Fibroblast of peridontal ligament (primary cell): ENCODE measurements at regions not wholly inside any gene's neighbourhood (a gene's known extent, or its start where the extent isn't known, plus 50 kb on each side); places are given as distances from the start of the nearest gene placed in this dataset.
A peak's percentile ranks its signal among the peaks of the same experiment; 100 is the strongest.
"Not testable (repeated sequence)": the region's sequence is repeated elsewhere in the genome, so short reads cannot be mapped to it uniquely, and the experiment has no call there.

Source experiments
- DNase-seq: peaks from one replicate; pipeline ENCODE4 v3.0.0-alpha.2; 2010; ENCODE audit errors: extremely low read depth

- DNase-seq: peak; percentile 27
These were observed 184.7 kb upstream of the TTC14 start for GRCh38 chr3:180417241-180417640.

DNA sequence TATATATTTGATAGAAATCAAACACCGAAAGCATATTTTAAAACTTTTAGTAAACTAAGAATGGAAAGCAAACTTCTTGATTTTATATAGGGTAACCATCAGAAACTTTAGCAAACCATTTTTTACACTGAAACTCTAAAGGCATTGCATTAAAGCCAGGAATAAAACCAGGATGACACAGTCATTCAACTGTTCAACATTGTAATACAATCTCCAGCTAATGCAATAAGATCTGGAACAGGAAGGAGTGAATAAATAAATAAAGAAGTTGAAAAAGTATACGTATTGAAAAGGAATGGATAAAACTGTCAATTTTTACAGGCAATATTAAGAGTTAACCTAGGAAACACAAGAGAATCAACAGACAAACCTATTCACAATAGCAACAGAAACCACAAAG is 181.9 kb upstream of the TTC14 start:
- DNase-seq: peak; percentile 24

GRCh38 chr3:180420804-180421203 is 181.2 kb upstream of the TTC14 start:
- no peak for DNase-seq

DNA sequence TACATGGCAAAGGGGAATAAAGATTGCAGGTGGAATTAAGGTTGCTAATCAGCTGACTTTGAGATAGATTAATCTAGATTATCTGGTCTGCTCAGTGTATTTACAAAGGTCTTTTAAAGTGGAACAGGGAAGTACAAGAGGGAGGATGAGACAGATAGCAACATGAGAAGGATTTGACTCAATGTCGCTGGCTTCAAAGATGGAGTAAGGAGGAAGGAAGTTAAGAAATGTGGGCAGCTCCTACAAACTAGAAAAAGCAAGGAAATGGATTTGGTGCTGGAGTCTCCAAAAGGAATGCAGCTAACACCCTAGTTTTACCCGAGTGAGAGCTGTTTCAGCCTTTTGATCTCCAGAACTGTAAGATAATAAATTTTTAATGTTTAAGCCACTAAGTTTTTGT is 180.7 kb upstream of the TTC14 start:
- DNase-seq: no peak

DNA sequence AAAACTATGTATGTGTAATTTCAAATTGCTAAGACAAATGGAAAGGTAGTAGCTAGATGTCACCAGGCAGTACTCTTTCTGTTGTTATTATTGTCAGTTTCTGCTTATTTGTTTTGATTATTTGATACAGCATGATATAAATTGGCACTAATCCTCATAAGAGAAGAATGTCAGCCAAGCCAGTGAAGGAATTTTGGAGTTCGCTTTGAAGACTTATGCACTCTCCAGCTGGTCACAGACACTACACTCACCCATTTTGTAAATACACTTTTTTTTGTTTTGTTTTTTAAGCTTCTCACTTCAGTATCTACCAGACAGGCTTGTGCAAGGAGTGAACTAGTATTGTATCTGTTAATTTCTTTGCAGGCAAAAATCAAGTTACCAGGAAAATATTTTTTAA is 180.2 kb upstream of the TTC14 start:
- DNase-seq: no peak

GRCh38 chr3:180424305-180424704 is 177.7 kb upstream of the TTC14 start:
- not testable (repeated sequence) for DNase-seq

GRCh38 chr3:180430896-180431295 is 171.1 kb upstream of the TTC14 start:
- no peak for DNase-seq

GRCh38 chr3:180433152-180433551 is 168.8 kb upstream of the TTC14 start:
- peak; percentile 41 for DNase-seq

GRCh38 chr3:180447136-180447535 is 154.8 kb upstream of the TTC14 start:
- peak; percentile 44 for DNase-seq

- DNase-seq: not testable (repeated sequence)
These were observed 153.6 kb upstream of the TTC14 start for GRCh38 chr3:180448407-180448806.

- no peak for DNase-seq
These were observed 144.7 kb upstream of the TTC14 start for GRCh38 chr3:180457225-180457624.

GRCh38 chr3:180466401-180467011 is 135.5 kb upstream of the TTC14 start:
- no peak for DNase-seq

DNA sequence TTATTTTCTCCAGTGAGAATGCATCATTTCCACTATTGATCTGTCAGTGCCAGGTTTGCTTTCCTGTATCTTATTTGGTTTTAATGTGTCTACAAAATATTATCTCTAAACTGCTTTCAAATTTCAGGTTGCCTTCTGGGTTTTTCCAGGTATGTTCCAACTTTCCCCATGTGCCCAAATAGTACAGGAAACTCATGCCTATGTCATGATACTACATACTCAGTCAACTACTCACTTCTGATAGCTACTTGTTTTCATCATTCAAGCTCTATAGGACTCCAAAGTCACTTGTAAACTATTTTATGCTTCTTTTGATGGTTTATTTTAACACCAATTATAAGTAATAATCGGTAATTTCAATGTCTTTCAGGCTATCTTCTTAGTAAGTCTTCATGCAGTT is 134.8 kb upstream of the TTC14 start:
- DNase-seq: no peak

GRCh38 chr3:180469149-180469548 is 132.8 kb upstream of the TTC14 start:
- no peak for DNase-seq

- no peak for DNase-seq
These were observed 123.3 kb upstream of the TTC14 start for GRCh38 chr3:180478695-180479094.

GRCh38 chr3:180492047-180492446 is 109.9 kb upstream of the TTC14 start:
- no peak for DNase-seq

GRCh38 chr3:180496995-180497394 is 105.0 kb upstream of the TTC14 start:
- DNase-seq: no peak

GRCh38 chr3:180516368-180516767 is 85.6 kb upstream of the TTC14 start:
- DNase-seq: no peak

DNA sequence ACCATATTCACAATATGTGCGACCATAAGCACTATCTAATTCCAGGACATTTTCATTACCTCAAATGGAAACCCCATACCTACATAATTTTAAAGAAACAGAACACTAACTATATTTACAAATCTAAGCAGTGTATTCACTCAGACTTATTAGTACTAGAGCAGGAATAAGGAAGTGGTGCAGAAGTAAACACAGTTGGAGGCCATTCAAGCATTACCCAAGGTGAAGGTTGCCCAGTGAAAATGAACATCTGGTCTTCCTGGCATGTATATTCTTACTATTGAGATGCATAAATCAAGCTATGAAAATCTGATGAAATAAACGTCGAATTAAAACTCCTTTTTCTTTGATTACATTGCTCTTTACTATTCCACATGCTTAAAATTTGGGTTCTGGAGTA is 78.9 kb upstream of the TTC14 start:
- no peak for DNase-seq

- DNase-seq: no peak
These were observed 73.1 kb upstream of the TTC14 start for GRCh38 chr3:180528843-180529242.

DNA sequence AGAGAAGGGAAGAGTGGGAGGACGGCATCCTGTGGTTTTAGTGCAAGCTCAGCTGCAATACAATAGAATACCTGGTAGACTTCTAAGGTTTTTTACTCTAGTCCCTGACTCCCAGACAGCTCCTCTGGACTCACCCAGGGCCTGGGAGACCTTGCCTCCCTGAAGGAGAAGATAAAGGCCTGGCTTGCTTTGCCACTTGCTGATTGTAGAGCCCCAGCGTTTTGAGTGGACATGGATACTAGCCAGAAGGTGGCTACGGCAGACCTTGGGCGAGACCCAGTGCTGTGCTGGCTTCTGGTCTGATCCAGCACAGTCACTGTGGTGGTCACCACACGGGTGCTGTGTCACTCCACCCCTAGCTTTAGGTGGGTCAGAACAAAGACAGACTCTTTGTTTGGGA is 72.2 kb upstream of the TTC14 start:
- no peak for DNase-seq

GRCh38 chr3:180530276-180530675 is 71.7 kb upstream of the TTC14 start:
- DNase-seq: no peak

DNA sequence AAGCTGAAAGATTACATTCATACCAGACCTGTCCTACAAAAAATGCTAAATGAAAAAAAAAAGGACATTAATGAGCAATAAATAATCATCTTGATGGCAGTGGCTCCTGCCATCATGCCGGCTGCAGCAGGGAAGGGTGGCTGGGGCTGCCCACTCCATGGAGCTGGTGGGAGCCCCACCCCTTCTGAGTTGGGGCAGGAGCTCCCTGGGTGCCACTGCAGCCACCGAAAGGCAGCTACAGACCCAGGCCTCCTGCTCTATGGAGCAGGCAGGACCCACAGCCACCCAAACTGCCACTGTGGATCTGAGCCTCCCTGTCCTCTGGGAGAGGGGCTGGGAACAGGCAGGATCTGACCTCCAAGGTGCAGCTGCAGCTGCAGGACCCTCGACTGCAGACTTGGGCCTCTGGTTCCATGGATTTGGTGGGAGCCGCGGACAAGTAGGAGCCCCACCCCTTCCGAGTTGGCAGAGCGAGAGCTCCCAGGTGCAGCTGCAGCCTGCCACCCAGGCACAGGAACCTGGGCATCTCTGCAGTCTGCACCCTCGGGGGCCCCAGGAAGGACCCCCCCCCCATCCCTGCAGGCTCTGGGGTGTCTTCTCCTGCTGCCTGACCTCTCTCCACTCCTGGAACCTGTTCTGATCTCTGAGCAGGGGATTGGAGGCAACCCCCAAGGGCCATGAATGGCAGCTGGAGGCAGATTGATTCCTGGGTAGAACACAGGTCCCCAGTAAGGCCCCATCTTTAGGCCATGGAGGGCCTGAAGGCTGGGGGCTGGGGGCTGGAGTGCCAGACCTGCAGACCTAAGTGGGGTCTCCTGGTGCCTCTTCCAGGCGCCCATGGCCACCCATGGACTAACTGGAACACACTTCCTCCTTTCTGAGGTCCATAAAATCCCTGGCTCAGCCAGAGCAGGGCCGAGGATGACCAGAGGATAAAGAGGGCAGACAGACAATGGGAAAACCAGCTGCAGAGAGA is 70.4 kb upstream of the TTC14 start:
- no peak for DNase-seq
